NOMO-1 treated with DMSO at 0.1 percent for 48 hours (cell line): ENCODE measurements at regions not wholly inside any gene's neighbourhood (a gene's known extent, or its start where the extent isn't known, plus 50 kb on each side); places are given as distances from the start of the nearest gene placed in this dataset.

ENCODE experiments used
- DNase-seq: peaks from one replicate; lab custom pipeline; 2025; ENCODE audit not compliant: unreplicated experiment; lab: John Stamatoyannopoulos, UW

GRCh38 chr6:45742591-45742990, 273.1 kb downstream of the CLIC5 start:
- no peak for DNase-seq

- DNase-seq, result peak; percentile 85
Observed at GRCh38 chr6:45741437-45742171, 274.1 kb downstream of the CLIC5 start.

- no peak for DNase-seq
Observed at GRCh38 chr6:45739058-45739457, 276.6 kb downstream of the CLIC5 start.

GRCh38 chr6:45738057-45738455, 277.6 kb downstream of the CLIC5 start:
- DNase-seq, result no peak

GRCh38 chr6:45737331-45738056, 278.2 kb downstream of the CLIC5 start:
- no peak for DNase-seq

GRCh38 chr6:45736134-45736533, 279.5 kb downstream of the CLIC5 start:
- no peak for DNase-seq

GRCh38 chr6:45732731-45733130, 282.9 kb downstream of the CLIC5 start:
- DNase-seq, result no peak

GRCh38 chr6:45730232-45730631, 285.4 kb downstream of the CLIC5 start:
- DNase-seq, result no peak

- DNase-seq, result no peak
Observed at GRCh38 chr6:45728674-45729073, 287.0 kb downstream of the CLIC5 start.

- DNase-seq, result no peak
Observed at GRCh38 chr6:45727819-45728449, 287.7 kb downstream of the CLIC5 start.

GRCh38 chr6:45727228-45727627, 288.4 kb downstream of the CLIC5 start:
- no peak for DNase-seq

GRCh38 chr6:45726444-45726843, 289.2 kb downstream of the CLIC5 start:
- DNase-seq, result no peak

GRCh38 chr6:45724511-45724910, 291.1 kb downstream of the CLIC5 start:
- no peak for DNase-seq

- no peak for DNase-seq
Observed at GRCh38 chr6:45724027-45724426, 291.6 kb downstream of the CLIC5 start.

- no peak for DNase-seq
Observed at GRCh38 chr6:45722876-45723275, 292.8 kb downstream of the CLIC5 start.

- no peak for DNase-seq
Observed at GRCh38 chr6:45721665-45722064, 294.0 kb downstream of the CLIC5 start.

- no peak for DNase-seq
Observed at GRCh38 chr6:45718871-45719270, 296.8 kb downstream of the CLIC5 start.

- DNase-seq, result no peak
Observed at GRCh38 chr6:45718131-45718530, 297.5 kb downstream of the CLIC5 start.

GRCh38 chr6:45717715-45718114, 297.9 kb downstream of the CLIC5 start:
- no peak for DNase-seq

GRCh38 chr6:45717027-45717426, 298.6 kb downstream of the CLIC5 start:
- DNase-seq, result no peak

GRCh38 chr6:45715508-45715803, 300.2 kb downstream of the CLIC5 start:
- no peak for DNase-seq

- peak; percentile 81 for DNase-seq
Observed at GRCh38 chr6:45714741-45715507, 300.7 kb downstream of the CLIC5 start.
